GM12878 (cell line): ENCODE measurements at regions not wholly inside any gene's neighbourhood (a gene's known extent, or its start where the extent isn't known, plus 50 kb on each side); places are given as distances from the start of the nearest gene placed in this dataset.

Source experiments
- ATAC-seq: fragments of 200-7000 bp; cut with Tn5 transposase; 3 replicates; pipeline ENCODE4 v1.9.1; 2020; ENCODE audit warnings: mild to moderate bottlenecking, moderate library complexity
- BruUV-seq: library from RNA; stranded (reverse); fragments of 400-500 nt; replicated peaks from 2 replicates; lab custom pipeline; 2021; lab: Mats Ljungman, UMichigan
- CTCF ChIA-PET: fragments of 300-600 bp; sonication (Branson Sonifier 250); formaldehyde crosslinking; extraction: SDS; loops from one replicate; lab custom pipeline; 2021; ENCODE audit warnings: inconsistent platforms; lab: Yijun Ruan, JAX
- POLR2A ChIA-PET: fragments of 350-600 bp; formaldehyde crosslinking; extraction: SDS; loops from one replicate; lab custom pipeline; 2021; ENCODE audit warnings: inconsistent platforms; lab: Charles Lee
- RAD21 ChIA-PET: fragments of 300-600 bp; sonication (Branson Sonifier 250); formaldehyde crosslinking; loops from one replicate; lab custom pipeline; 2023; ENCODE audit warnings: antibody characterized with exemption; ENCODE audit not compliant: unreplicated experiment; lab: Charles Lee
- SMC1A ChIA-PET: fragments of 300-600 bp; sonication (Branson Sonifier 250); formaldehyde crosslinking; loops from one replicate; lab custom pipeline; 2023; ENCODE audit not compliant: unreplicated experiment, uncharacterized antibody; lab: Charles Lee
- DNase-seq: peaks from one replicate; pipeline ENCODE4 v3.0.0-alpha.2; 2011; ENCODE audit warnings: low read depth, low spot score
- FAIRE-seq: peaks from 3 replicates; lab custom pipeline; 2011; peaks lifted over from hg19 to GRCh38; lab: Jason Lieb, UNC
- H2AFZ ChIP-seq: 2 replicates; pipeline ENCODE4 v1.6.0; 2011; ENCODE audit warnings: low read depth, low read length, control low read depth; ENCODE audit not compliant: control insufficient read depth
- H3K27ac ChIP-seq: 2 replicates; pipeline ENCODE4 v1.5.1; 2011; ENCODE audit warnings: control low read depth; ENCODE audit not compliant: control insufficient read depth, insufficient read depth
- H3K27me3 ChIP-seq, 2 experiments: replicated peaks in 1 of 2; 2 replicates each; pipeline versions ENCODE4 v1.6.0 to v1.6.1; 2011; ENCODE audit warnings: low read length in 1 of 2; ENCODE audit not compliant: control insufficient read depth in 2 of 2, insufficient read depth in 2 of 2
- H3K36me3 ChIP-seq, 2 experiments: 2 replicates each; pipeline ENCODE4 v1.5.1; 2011; ENCODE audit warnings: low read length in 1 of 2; ENCODE audit not compliant: control insufficient read depth in 2 of 2, insufficient read depth in 2 of 2
- H3K4me1 ChIP-seq: 2 replicates; pipeline ENCODE4 v1.6.1; 2011; ENCODE audit warnings: mild to moderate bottlenecking, low read length, moderate library complexity, mixed read lengths; ENCODE audit not compliant: control insufficient read depth, insufficient read depth
- H3K4me2 ChIP-seq: 2 replicates; pipeline ENCODE4 v1.6.0; 2011; ENCODE audit warnings: control low read depth; ENCODE audit not compliant: control insufficient read depth, insufficient read depth
- H3K4me3 ChIP-seq: fragments of 200-600 bp; sonication (generic); 2 replicates; pipeline ENCODE4 v1.5.1; 2016
- H3K79me2 ChIP-seq: 2 replicates; pipeline ENCODE4 v1.6.0; 2011; ENCODE audit warnings: low read length; ENCODE audit not compliant: control insufficient read depth, insufficient read depth
- H3K9ac ChIP-seq: 2 replicates; pipeline ENCODE4 v1.8.0; 2011; ENCODE audit warnings: low read length, control low read depth, mixed read lengths; ENCODE audit not compliant: control insufficient read depth, insufficient read depth
- H3K9me3 ChIP-seq: replicated peaks from 3 replicates; pipeline ENCODE4 v1.5.1; 2011; ENCODE audit warnings: mild to moderate bottlenecking, low read length; ENCODE audit not compliant: control insufficient read depth, insufficient read depth
- H4K20me1 ChIP-seq: 2 replicates; pipeline ENCODE4 v1.6.0; 2011; ENCODE audit not compliant: control insufficient read depth, insufficient read depth
- CHD2 ChIP-seq: IDR thresholded peaks from 2 replicates; pipeline ENCODE4 v1.6.1; 2011; ENCODE audit warnings: low read depth, low read length, improper control_type of control experiment, borderline replicate concordance
- FOS ChIP-seq: IDR thresholded peaks from 3 replicates; pipeline ENCODE4 v1.6.1; 2011; ENCODE audit warnings: borderline replicate concordance; ENCODE audit not compliant: insufficient read length; ENCODE audit errors: extremely low read depth
- MAX ChIP-seq: IDR thresholded peaks from 2 replicates; pipeline ENCODE4 v1.6.1; 2012; ENCODE audit warnings: low read depth, low read length, improper control_type of control experiment
- MEF2B ChIP-seq: fragments of 450-650 bp; IDR thresholded peaks from 2 replicates; pipeline ENCODE4 v1.6.1; 2018; ENCODE audit warnings: mild to moderate bottlenecking, moderate library complexity; ENCODE audit not compliant: partially characterized antibody, poor library complexity, severe bottlenecking
- MYB ChIP-seq: fragments of 150-350 bp; IDR thresholded peaks from 2 replicates; pipeline ENCODE4 v1.6.1; 2014; ENCODE audit warnings: mild to moderate bottlenecking, low read depth, low read length, borderline replicate concordance
- NFIC ChIP-seq: IDR thresholded peaks from 2 replicates; pipeline ENCODE4 v1.6.1; 2012; ENCODE audit warnings: low read depth, mild to moderate bottlenecking, inconsistent platforms, low read length, moderate library complexity
- POLR2AphosphoS2 ChIP-seq: IDR thresholded peaks from 2 replicates; pipeline ENCODE4 v1.6.1; 2011; ENCODE audit warnings: low read depth, mild to moderate bottlenecking, low read length, improper control_type of control experiment, moderate library complexity
- RAD21 ChIP-seq: IDR thresholded peaks from 2 replicates; pipeline ENCODE4 v1.6.1; 2011; ENCODE audit warnings: mild to moderate bottlenecking, low read depth, low read length, moderate library complexity; ENCODE audit not compliant: insufficient read depth
- SKIL ChIP-seq: fragments of 450-650 bp; IDR thresholded peaks from 2 replicates; pipeline ENCODE4 v1.6.1; 2017; ENCODE audit warnings: mild to moderate bottlenecking, low read depth, inconsistent platforms; ENCODE audit not compliant: poor library complexity, severe bottlenecking
- SREBF2 ChIP-seq: IDR thresholded peaks from 2 replicates; pipeline ENCODE4 v1.6.1; 2012; ENCODE audit warnings: mild to moderate bottlenecking, low read length
- TARDBP ChIP-seq: IDR thresholded peaks from 2 replicates; pipeline ENCODE4 v1.6.1; 2016; ENCODE audit warnings: borderline replicate concordance
- TCF12 ChIP-seq: IDR thresholded peaks from 2 replicates; pipeline ENCODE4 v1.6.1; 2011; ENCODE audit warnings: low read depth, mild to moderate bottlenecking, low read length
- YBX1 ChIP-seq: fragments of 450-650 bp; IDR thresholded peaks from 2 replicates; pipeline ENCODE4 v1.6.1; 2016; ENCODE audit warnings: antibody characterized with exemption
- ZBED1 ChIP-seq: IDR thresholded peaks from 2 replicates; pipeline ENCODE4 v1.6.1; 2016; ENCODE audit warnings: borderline replicate concordance
- ZNF24 ChIP-seq: fragments of 450-650 bp; IDR thresholded peaks from 2 replicates; pipeline ENCODE4 v1.6.1; 2017; ENCODE audit warnings: antibody characterized with exemption, mild to moderate bottlenecking
- WGBS: methylation state at CpG from one replicate; pipeline ENCODE4 v1.1.6; 2016; ENCODE audit warnings: low lambda C conversion rate; ENCODE audit not compliant: insufficient replicate concordance, insufficient coverage; ENCODE audit errors: missing lambda C conversion rate; 5-methylcytosine and 5-hydroxymethylcytosine counted together
- in situ Hi-C: fragments of 300-500 bp; cut with MboI; formaldehyde crosslinking; loops from 9 replicates; pipeline ENCODE4 v1.14.3; 2018; ENCODE audit warnings: mixed read lengths
- intact Hi-C: fragments of 100-400 bp; cut with micrococcal nuclease; formaldehyde crosslinking; loops from one replicate; pipeline ENCODE4 v1.14.2; 2022; ENCODE audit not compliant: unreplicated experiment
- TF ChIP-seq, protein P1 (sequence below): fragments of 450-650 bp; IDR thresholded peaks from 2 replicates; pipeline ENCODE4 v1.6.1; 2016; ENCODE audit warnings: mild to moderate bottlenecking

DNA sequence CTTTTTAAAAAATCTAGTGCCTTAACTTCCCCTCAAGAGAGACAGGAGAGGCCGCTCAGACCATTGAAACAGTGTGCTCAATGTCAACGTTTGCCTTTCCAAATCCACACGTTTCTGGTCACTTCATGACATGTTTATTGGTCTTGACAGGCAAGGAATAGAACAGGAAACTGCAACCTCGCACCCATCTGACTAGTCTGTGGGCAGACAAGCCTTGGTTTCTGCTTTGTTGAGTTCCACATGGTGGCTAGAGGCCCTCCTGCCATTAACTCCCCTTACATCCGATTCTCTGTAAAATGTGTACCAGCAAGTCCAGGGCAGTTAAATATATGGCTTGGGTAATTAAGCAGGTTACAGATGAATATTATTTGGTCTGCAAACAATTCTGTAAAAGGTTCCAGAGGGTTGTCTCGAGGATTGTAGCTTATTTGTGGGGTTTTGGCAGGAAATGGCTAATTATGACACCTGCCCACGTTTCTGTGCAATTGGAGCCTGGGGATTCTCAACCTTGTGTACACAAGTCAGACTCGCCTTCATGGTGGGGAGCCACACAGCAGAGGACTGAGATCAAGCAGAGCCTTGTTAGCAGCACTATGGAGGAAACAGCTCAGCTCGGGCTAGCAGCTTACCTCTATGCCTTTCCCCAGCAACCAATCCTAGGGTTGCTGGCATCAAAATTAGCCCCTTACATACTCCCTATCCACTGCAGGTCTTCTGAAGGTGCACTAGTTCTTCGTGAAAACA, 317.5 kb upstream of the IGF1R start:
- Histone ChIP-seq H3K4me3 (no peak overlapping the region), H4K20me1 (no peaks in the 10 kb centered on the region), H3K9me3 (no peaks in the 10 kb centered on the region), H3K79me2 (no peaks in the 10 kb centered on the region), H3K27me3 (no peaks in the 10 kb centered on the region), H3K4me2 (no peak overlapping the region), H3K4me1 (no peaks in the 10 kb centered on the region), H3K36me3 (no peaks in the 10 kb centered on the region), H3K27ac (no peak overlapping the region), H3K9ac (no peak overlapping the region), H2AFZ (no peak overlapping the region)
- intact Hi-C loops, result no loop called here
- BruUV-seq, result no TSS peak
- ChIA-PET POLR2A (no interaction called here), CTCF (interaction anchor here (1.6 kb wide), 1 partner anchor 19 kb away, joined by 7 read pairs; no protein-coding TSS in a partner anchor), RAD21 (no interaction called here), SMC1A (no interaction called here)
- WGBS, result 8% methylated on average over 10 of the region's 10 CpGs
- FAIRE-seq, result no peak
- ATAC-seq, result no peak
- in situ Hi-C loops, result no loop called here
- DNase-seq, result no peak
- TF ChIP-seq YBX1 (no peak), ZNF24 (no peak), ZBED1 (no peak), TARDBP (no peak), MEF2B (no peak)

DNA sequence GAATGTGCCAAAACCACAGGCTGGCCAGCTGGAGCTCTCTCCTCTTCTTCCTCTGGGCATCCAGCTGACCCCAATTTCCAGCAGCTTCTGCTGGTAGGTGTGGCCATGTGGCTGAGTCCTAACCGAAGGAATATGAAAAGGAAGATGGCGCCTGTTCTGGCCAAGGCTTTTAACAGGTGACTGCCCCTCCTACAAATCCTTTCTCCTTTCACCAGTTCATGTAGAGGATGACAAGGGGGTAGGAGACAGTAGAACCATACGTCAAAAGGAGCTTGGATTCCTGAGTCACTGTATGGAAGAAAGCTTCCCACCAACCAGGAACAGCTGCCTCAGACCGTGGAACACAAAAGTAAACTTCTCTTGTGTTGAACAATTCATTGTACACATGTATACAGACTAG, 316.7 kb upstream of the IGF1R start:
- POLR2A ChIA-PET, result no interaction called here
- Histone ChIP-seq H3K79me2 (no peaks in the 10 kb centered on the region), H3K9ac (no peak overlapping the region), H2AFZ (no peak overlapping the region), H3K9me3 (no peaks in the 10 kb centered on the region), H3K27me3 (no peaks in the 10 kb centered on the region), H3K4me2 (no peak overlapping the region), H3K36me3 (no peaks in the 10 kb centered on the region), H4K20me1 (no peaks in the 10 kb centered on the region), H3K4me3 (no peak overlapping the region), H3K4me1 (no peaks in the 10 kb centered on the region), H3K27ac (no peak overlapping the region)
- ATAC-seq (no peak), FAIRE-seq (no peak), DNase-seq (no peak)
- no TSS peak for BruUV-seq
- CTCF ChIA-PET, result interaction anchor here (1.6 kb wide), 1 partner anchor 20 kb away, joined by 7 read pairs; no protein-coding TSS in a partner anchor
- SMC1A ChIA-PET, result no interaction called here
- RAD21 ChIA-PET, result no interaction called here
- intact Hi-C loops, result no loop called here
- in situ Hi-C loops, result no loop called here
- WGBS, result 41% methylated on average over 4 of the region's 4 CpGs
- TF ChIP-seq FOS (no peak), MYB (no peak), POLR2AphosphoS2 (no peak), NFIC (no peak), MAX (no peak), RAD21 (no peak), CHD2 (no peak), TCF12 (no peak), SKIL (no peak), SREBF2 (no peak)
- TF ChIP-seq, protein P1, sequence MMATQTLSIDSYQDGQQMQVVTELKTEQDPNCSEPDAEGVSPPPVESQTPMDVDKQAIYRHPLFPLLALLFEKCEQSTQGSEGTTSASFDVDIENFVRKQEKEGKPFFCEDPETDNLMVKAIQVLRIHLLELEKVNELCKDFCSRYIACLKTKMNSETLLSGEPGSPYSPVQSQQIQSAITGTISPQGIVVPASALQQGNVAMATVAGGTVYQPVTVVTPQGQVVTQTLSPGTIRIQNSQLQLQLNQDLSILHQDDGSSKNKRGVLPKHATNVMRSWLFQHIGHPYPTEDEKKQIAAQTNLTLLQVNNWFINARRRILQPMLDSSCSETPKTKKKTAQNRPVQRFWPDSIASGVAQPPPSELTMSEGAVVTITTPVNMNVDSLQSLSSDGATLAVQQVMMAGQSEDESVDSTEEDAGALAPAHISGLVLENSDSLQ, result no peak
